ENCODE measurements at regions not wholly inside any gene's neighbourhood (a gene's known extent, or its start where the extent isn't known, plus 50 kb on each side); places are given as distances from the start of the nearest gene placed in this dataset.

GRCh38 chr2:7201851-7202250 is 284.6 kb downstream of the RNF144A start:
- DNase-seq (no peak), ATAC-seq (no peak)
- no peaks in the 10 kb centered on the region for H3K4me1 ChIP-seq
- TF ChIP-seq POLR2A (IDR thresholded peaks at IDR 0.05) = no peak
- TF ChIP-seq, protein P1, sequence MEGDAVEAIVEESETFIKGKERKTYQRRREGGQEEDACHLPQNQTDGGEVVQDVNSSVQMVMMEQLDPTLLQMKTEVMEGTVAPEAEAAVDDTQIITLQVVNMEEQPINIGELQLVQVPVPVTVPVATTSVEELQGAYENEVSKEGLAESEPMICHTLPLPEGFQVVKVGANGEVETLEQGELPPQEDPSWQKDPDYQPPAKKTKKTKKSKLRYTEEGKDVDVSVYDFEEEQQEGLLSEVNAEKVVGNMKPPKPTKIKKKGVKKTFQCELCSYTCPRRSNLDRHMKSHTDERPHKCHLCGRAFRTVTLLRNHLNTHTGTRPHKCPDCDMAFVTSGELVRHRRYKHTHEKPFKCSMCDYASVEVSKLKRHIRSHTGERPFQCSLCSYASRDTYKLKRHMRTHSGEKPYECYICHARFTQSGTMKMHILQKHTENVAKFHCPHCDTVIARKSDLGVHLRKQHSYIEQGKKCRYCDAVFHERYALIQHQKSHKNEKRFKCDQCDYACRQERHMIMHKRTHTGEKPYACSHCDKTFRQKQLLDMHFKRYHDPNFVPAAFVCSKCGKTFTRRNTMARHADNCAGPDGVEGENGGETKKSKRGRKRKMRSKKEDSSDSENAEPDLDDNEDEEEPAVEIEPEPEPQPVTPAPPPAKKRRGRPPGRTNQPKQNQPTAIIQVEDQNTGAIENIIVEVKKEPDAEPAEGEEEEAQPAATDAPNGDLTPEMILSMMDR (IDR thresholded peaks at IDR 0.05 in 4 of 5, conservative IDR thresholded peaks at IDR 0.05 in 1 of 5) = no peak
- H3K4me3 ChIP-seq = no peak overlapping the region
- no peak overlapping the region for H3K27ac ChIP-seq
- H3K9me3 ChIP-seq = no peaks in the 10 kb centered on the region
- intact Hi-C loops (cut with DNase I; ENCODE audit: low total_unique reads) (loop anchor here (5.0 kb wide), 1 partner anchor 1485 kb away; no protein-coding TSS in a partner anchor), in situ Hi-C loops (cut with MboI; ENCODE audit: low sequenced_read_pairs in 4 of 4) (loop anchor here in 1 of 4 donors (25.0 kb wide), 1 partner anchor 1485 kb away; the partner anchor contains the start of gene ID2)
- H3K36me3 ChIP-seq = no peaks in the 10 kb centered on the region
- H3K27me3 ChIP-seq = no peaks in the 10 kb centered on the region

DNA sequence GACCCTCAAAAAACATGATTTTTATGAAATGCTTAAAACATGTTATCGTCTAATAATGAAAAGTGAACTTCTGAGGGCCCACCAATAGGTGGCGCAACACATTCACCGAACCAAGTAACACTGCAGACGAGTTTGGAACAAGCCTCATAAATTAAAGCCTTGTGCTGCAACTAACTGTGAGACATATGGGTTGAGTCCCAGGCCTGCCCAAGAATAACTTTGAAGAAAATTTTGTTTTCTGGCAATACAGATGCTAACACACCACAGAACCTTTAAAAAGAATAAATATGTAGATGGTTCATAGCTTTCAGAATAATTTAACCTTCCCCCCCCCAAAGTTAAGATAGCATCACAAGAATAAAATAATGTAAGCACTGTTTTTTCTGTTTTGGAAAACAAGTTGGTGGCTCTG is 285.9 kb downstream of the RNF144A start:
- Histone ChIP-seq H3K4me1 (no peaks in the 10 kb centered on the region), H3K9me3 (no peaks in the 10 kb centered on the region), H3K27me3 (no peaks in the 10 kb centered on the region), H3K4me3 (no peak overlapping the region), H3K27ac (no peak overlapping the region), H3K36me3 (no peaks in the 10 kb centered on the region)
- no peak for ATAC-seq
- DNase-seq = no peak
- TF ChIP-seq POLR2A (IDR thresholded peaks at IDR 0.05) = no peak
- TF ChIP-seq, protein P1 (IDR thresholded peaks at IDR 0.05 in 4 of 5, conservative IDR thresholded peaks at IDR 0.05 in 1 of 5) = peak; percentile 29 to 76 (median 46)
- intact Hi-C loops (cut with DNase I; ENCODE audit: low total_unique reads) = loop anchor here (5.0 kb wide), 1 partner anchor 1484 kb away; no protein-coding TSS in a partner anchor
- in situ Hi-C loops (cut with MboI; ENCODE audit: low sequenced_read_pairs in 4 of 4) = loop anchor here in 1 of 4 donors (25.0 kb wide), 1 partner anchor 1484 kb away; the partner anchor contains the start of gene ID2

DNA sequence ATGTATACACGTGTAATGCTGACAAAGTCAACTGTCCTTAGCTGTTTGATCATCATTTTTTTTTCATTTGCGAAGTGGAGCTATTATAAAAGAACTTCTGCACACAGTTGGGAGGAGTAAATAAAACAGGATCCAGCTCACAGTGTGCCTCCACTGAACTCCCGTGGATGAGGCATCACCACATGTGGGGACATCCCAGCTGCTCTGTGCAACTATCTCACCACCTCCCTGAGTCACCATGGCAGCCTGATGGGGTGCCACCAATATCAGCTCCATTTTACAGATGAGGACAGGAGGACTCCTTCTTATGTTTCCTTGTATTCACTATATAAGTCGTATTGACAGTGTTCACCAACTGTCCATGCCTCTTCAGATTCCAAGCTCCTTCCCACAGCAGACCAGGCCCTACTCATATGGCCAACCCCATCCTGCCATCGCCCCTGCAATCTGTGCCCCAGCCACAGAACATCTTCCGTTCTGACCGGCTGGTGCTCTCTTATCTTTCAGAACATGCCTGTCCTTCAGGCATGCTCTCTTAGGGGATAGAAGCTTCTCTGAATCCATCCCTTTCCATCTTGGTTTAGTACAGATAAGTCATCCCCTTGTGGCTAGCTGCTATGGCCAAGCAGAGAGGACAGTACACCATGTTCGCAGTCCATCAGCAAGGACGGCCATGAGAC is 288.1 kb downstream of the RNF144A start:
- H3K4me1 ChIP-seq = no peaks in the 10 kb centered on the region
- H3K4me3 ChIP-seq = no peak overlapping the region
- DNase-seq (no peak), ATAC-seq (no peak)
- intact Hi-C loops (cut with DNase I; ENCODE audit: low total_unique reads) = no loop called here
- no peaks in the 10 kb centered on the region for H3K27me3 ChIP-seq
- in situ Hi-C loops (cut with MboI; ENCODE audit: low sequenced_read_pairs in 4 of 4) = loop anchor here in 1 of 4 donors (25.0 kb wide), 1 partner anchor 1482 kb away; the partner anchor contains the start of gene ID2
- H3K36me3 ChIP-seq = no peaks in the 10 kb centered on the region
- no peak overlapping the region for H3K27ac ChIP-seq
- H3K9me3 ChIP-seq = no peaks in the 10 kb centered on the region
- TF ChIP-seq, protein P1 (IDR thresholded peaks at IDR 0.05 in 4 of 5, conservative IDR thresholded peaks at IDR 0.05 in 1 of 5) = no peak
- TF ChIP-seq POLR2A (IDR thresholded peaks at IDR 0.05) = no peak

- no peaks in the 10 kb centered on the region for H3K36me3 ChIP-seq
- H3K27ac ChIP-seq = no peak overlapping the region
- ATAC-seq (no peak), DNase-seq (no peak)
- H3K4me3 ChIP-seq = no peak overlapping the region
- H3K9me3 ChIP-seq = no peaks in the 10 kb centered on the region
- H3K27me3 ChIP-seq = no peaks in the 10 kb centered on the region
- intact Hi-C loops (cut with DNase I; ENCODE audit: low total_unique reads) (no loop called here), in situ Hi-C loops (cut with MboI; ENCODE audit: low sequenced_read_pairs in 4 of 4) (loop anchor here in 1 of 4 donors (25.0 kb wide), 1 partner anchor 1481 kb away; the partner anchor contains the start of gene ID2)
- no peak for TF ChIP-seq POLR2A (IDR thresholded peaks at IDR 0.05)
- TF ChIP-seq, protein P1 (IDR thresholded peaks at IDR 0.05 in 4 of 5, conservative IDR thresholded peaks at IDR 0.05 in 1 of 5) = no peak
- H3K4me1 ChIP-seq = no peaks in the 10 kb centered on the region
Measured at GRCh38 chr2:7206111-7206810, 289.0 kb downstream of the RNF144A start.
